NCI-H1417 (cell line): ENCODE measurements at regions not wholly inside any gene's neighbourhood (a gene's known extent, or its start where the extent isn't known, plus 50 kb on each side); places are given as distances from the start of the nearest gene placed in this dataset.

Experiments used
- DNase-seq, 3 experiments: peaks; one replicate each; lab custom pipeline; 2025; lab: John Stamatoyannopoulos, UW

DNA sequence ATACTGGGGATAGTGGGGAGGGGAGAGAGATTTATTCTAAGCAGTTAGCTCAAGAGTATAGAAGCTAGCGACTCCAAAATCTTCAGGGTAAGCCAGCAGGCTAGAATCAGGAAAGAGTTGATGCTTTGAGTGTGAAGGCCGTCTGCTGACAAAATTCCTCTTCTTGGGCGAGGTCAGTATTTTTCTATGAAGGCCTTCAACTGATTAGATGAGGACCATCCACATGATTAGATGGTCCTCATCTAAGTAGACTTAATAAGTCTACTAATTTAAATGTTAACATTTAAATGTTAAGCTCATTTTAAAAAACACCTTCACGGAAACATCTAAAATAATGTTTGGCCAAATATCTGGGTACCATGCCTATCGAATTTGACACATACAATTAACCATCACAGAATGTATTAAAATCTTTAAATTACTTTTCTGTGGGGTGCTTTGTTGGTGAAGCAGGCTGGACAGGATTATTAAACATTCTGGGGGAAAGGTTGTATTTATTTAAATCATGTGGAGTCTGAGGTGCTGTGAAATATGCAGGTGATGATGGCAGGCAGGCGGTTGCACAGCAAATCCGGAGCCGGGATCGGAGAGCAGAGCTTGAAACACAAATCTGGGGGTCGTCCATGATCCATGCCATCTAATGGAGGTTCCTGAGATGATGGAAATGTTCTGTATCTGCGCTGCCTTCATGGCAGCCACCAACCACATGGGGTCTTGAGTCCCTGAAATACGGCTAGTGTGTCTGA lies 49.8 kb upstream of the ADORA2B start:
- no peak for DNase-seq
